Retina (tissue), 1 donor: ENCODE measurements at regions not wholly inside any gene's neighbourhood (a gene's known extent, or its start where the extent isn't known, plus 50 kb on each side); places are given as distances from the start of the nearest gene placed in this dataset.

Experiments used
- DNase-seq: peaks from one replicate; pipeline ENCODE4 v3.0.0-alpha.2; 2016

DNA sequence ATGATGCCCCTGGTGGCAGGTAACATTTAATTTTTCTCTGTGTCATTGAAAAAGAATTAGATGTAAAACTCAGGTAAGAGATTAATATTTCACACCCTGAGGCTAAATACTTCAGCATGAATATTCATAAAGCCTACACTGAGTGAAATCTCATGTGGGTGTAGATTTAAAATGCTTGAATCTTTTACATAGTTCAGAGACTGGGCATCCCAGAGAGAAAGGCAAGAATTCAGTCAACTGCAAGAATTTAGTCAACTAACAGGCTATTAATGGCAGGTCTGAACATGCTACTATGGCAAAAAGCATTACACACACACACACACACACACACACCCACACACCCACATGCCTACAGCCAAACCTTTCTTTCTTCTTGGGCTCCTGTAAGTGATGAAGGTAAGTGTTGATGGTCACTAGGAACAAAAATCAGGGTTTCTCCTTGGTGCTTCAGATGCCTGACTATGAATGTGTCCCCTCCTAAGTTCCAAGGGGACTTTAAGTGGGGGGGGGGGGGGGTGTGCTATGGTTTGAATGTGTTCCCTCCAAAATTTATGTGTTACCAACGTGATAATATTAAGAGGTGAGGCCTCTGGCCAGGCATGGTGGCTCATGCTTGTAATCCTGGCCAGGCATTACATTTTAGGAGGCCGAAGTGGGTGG, 63.7 kb upstream of the PSMD7 start:
- DNase-seq, result no peak

- no peak for DNase-seq
Observed at GRCh38 chr16:74230126-74230525, 66.5 kb upstream of the PSMD7 start.

DNA sequence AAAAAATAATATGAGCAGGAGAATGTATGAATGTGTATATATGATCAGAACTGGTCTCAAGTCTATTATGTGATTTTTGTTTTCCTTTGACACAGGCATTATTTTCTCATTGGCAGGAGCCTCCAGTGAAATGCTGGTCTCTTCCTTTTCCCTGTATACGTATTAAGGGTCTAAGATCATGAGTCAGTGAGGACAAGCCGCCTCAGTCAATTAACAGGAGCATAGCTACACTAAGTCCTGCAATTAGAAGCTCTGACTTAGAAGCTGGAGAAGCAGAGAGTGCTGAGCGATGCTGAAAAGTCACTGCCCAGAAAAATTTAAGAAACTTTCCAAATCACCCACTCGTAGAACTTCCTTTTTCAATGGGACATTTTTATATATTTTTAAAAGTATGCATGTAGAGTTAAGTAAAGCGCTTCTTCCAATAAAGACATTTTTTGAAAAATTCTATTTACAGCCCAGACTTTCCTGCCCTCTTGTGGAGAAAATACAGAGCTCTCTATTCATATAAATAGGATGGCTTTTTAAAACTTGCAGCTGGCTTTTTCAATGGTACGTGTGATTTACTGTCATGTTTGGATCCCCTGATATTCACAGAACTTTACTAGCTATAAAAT, 70.2 kb upstream of the PSMD7 start:
- DNase-seq, result peak; percentile 52

- no peak for DNase-seq
Observed at GRCh38 chr16:74224828-74225612, 71.6 kb upstream of the PSMD7 start.

GRCh38 chr16:74221828-74222227, 74.8 kb upstream of the PSMD7 start:
- DNase-seq, result no peak

GRCh38 chr16:74219706-74220105, 76.9 kb upstream of the PSMD7 start:
- DNase-seq, result no peak

GRCh38 chr16:74218871-74219270, 77.7 kb upstream of the PSMD7 start:
- DNase-seq, result no peak

DNA sequence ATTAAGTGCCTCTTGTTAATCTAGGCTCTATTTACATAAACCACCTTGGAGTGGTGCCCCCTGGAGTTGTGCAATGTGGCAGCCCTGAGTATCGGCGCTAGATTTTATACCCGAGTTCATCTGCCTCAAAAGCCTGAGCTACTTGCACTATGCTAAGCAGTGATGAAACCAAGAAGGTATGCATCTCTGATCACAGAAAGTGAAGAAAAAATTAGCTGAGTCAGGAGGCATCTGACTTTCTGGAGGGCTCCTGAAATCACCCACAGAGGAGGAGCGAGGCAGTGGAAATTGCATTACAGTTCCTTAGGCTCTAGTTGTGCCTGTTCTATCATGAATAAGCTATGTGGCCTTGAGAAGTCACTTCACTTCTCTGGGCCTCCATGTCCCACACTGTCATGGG, 80.3 kb upstream of the PSMD7 start:
- no peak for DNase-seq

- no peak for DNase-seq
Observed at GRCh38 chr16:74215249-74215648, 81.4 kb upstream of the PSMD7 start.

DNA sequence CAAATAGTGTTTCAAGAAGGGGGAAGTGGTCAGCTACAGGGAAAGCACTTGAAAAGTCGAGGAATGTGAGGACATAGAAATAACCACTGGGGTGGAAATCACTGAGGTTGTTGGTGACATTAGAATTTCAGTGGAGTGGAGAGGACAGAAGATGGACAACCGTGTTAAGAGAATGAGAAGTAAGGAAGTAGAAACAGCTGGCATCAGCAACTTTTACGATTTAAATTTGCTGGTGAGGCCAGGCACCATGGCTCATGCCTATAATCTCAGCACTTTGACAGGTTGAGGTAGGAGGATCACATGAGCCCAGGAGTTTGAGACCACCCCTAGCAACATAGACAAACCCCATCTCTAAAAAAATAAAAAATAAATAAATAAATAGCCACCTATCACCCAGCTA, 83.2 kb upstream of the PSMD7 start:
- no peak for DNase-seq

DNA sequence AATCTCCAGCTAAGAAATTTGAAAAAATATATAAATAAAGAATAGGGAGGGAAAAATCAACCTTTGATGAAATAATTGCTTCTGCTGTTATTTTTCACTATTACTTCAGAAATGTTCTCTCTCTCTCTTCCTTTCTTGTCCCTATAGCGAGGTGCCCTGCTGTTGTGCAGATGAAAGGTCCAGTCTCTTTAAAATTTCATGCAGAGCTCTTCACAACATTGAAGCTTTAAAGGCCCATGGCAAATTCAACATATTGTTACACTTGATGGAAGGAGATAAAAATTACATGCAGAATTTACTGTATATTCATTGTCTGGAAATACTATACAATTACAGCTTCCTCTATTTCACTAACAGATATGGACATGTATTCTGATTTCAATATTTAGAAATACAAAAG, 86.4 kb upstream of the PSMD7 start:
- no peak for DNase-seq

- no peak for DNase-seq
Observed at GRCh38 chr16:74202009-74202408, 94.6 kb upstream of the PSMD7 start.

DNA sequence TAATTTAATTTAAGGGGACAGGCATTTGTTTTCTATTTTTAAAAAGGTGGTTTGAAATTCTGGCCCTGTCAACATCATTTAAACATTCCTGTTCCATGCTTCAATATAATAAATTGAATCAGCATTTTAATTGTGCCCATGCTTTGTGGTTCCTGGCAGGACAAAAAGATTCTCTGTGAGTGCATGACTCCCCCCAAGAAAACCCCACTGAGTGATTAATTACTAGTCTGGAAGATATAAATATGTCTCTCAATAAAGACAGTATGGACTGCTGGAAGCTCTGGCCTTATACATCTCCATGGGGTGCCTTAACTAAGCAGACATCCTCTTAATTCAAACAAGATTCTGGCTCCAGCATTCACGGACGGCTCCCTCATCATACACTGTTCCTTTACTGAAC, 95.0 kb upstream of the PSMD7 start:
- no peak for DNase-seq

- DNase-seq, result no peak
Observed at GRCh38 chr16:74200921-74201320, 95.7 kb upstream of the PSMD7 start.

DNA sequence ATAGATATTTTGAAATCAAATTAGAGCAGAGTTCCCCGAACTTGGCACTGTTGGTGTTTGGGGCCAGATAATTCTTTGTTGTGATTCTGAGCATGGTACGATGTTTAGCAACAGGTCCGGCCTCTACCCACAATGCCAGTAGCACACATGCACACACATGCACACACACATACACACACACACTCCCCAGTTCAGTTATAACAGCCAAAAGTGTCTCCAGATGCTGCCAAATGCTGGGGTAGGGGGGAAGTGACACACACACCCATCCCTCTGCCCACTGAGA, 96.8 kb upstream of the PSMD7 start:
- no peak for DNase-seq

DNA sequence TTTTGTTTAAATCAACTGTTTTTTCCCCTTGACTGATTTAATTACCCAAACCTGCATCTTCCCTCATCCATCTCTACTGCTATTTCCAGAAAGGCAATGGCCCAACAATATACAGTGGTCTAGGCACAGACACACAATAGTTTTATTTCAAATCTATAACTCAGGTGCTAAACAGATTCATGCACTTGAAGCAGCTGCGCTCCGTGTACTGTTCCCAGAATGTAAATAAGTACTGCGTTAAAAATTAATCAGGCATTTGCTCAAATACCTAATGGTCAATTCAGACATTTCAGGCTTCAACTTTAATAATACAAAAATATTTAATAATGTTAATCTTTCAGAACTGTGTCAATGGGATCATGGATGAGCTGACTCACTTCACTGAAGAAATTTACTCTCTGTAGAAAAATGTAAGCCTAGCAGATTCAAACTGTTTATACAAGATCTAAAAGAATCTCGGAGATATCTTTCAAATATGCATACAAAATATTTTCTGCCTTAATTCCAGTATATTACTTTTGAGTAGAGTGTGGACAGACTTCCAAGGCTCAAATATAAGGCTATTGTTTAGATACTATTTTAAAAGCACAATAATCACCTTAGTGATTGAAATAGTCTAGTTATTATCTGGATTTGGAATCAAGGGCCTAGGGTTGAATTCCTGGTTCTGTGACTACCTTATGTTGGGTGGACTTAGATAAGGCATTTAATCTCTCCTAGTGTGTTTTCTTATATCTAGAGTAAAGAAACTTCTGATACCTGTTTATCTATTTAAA, 97.4 kb upstream of the PSMD7 start:
- no peak for DNase-seq

- DNase-seq, result no peak
Observed at GRCh38 chr16:74192281-74192797, 104.3 kb upstream of the PSMD7 start.

- DNase-seq, result no peak
Observed at GRCh38 chr16:74190292-74190691, 106.3 kb upstream of the PSMD7 start.

GRCh38 chr16:74188856-74189255, 107.8 kb upstream of the PSMD7 start:
- DNase-seq, result no peak

DNA sequence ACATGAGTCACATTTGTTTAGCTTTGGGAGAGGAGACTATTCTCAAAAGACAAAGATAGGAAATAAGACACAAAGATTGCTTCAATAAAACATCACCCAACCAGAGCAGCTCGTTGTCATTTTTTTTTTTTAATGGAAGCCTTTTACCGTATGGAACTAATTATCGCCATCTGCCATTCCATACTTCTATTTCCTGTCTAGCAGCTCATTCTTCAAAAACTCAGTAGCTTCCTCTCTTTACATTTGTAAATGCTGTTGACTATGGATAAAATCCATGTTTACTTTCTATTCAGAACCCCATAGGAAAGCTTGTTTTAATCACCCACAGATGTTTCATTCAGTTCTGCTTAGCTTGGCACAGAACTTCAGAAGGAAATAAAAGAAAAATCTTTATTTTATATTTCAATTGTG, 110.0 kb upstream of the PSMD7 start:
- no peak for DNase-seq

DNA sequence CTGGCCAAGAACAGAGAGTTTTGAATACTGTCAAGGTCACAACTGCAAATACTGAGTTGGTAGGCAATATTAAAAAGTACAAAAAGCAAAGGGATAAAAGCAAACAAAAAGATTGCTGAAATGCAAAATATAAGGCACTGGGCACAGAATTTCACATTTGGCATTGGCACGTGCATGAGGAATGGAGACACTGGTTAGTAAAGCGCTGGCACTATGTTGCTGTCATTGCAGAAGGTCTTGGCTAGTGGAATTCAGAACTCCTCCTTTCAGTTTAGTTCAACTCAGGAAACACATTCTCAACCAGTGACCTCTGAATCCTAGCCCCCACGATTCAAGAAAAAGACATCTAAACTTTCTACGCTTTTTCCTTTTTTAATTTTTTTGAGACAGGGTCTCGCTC, 111.8 kb upstream of the PSMD7 start:
- DNase-seq, result no peak

- DNase-seq, result no peak
Observed at GRCh38 chr16:74183601-74184360, 112.8 kb upstream of the PSMD7 start.
